Activated T-cell treated with anti-CD3 and anti-CD28 coated beads for 24 hours (primary cell): ENCODE measurements at regions not wholly inside any gene's neighbourhood (a gene's known extent, or its start where the extent isn't known, plus 50 kb on each side); places are given as distances from the start of the nearest gene placed in this dataset.
"Not testable (repeated sequence)": the region's sequence is repeated elsewhere in the genome, so short reads cannot be mapped to it uniquely, and the experiment has no call there.

ENCODE experiments used
- DNase-seq: peaks from one replicate; pipeline ENCODE4 v3.0.0-alpha.2; 2020; ENCODE audit warnings: low read depth

GRCh38 chr9:65418966-65419365, 134.0 kb upstream of the FOXD4L5 start:
- not testable (repeated sequence) for DNase-seq

GRCh38 chr9:65416948-65417347, 131.9 kb upstream of the FOXD4L5 start:
- not testable (repeated sequence) for DNase-seq

GRCh38 chr9:65414249-65414648, 129.2 kb upstream of the FOXD4L5 start:
- not testable (repeated sequence) for DNase-seq

- DNase-seq = not testable (repeated sequence)
These were observed 128.4 kb upstream of the FOXD4L5 start for GRCh38 chr9:65413371-65413770.

GRCh38 chr9:65411901-65412300, 126.9 kb upstream of the FOXD4L5 start:
- DNase-seq = no peak

GRCh38 chr9:65411336-65411735, 126.3 kb upstream of the FOXD4L5 start:
- DNase-seq = no peak

- no peak for DNase-seq
These were observed 125.9 kb upstream of the FOXD4L5 start for GRCh38 chr9:65410926-65411325.

GRCh38 chr9:65409471-65409980, 124.5 kb upstream of the FOXD4L5 start:
- no peak for DNase-seq

GRCh38 chr9:65408806-65409205, 123.8 kb upstream of the FOXD4L5 start:
- not testable (repeated sequence) for DNase-seq

- not testable (repeated sequence) for DNase-seq
These were observed 121.6 kb upstream of the FOXD4L5 start for GRCh38 chr9:65406625-65407024.

GRCh38 chr9:65405766-65406165, 120.8 kb upstream of the FOXD4L5 start:
- DNase-seq = not testable (repeated sequence)

- DNase-seq = no peak
These were observed 120.2 kb upstream of the FOXD4L5 start for GRCh38 chr9:65405253-65405652.

- DNase-seq = no peak
These were observed 119.4 kb upstream of the FOXD4L5 start for GRCh38 chr9:65404232-65405006.

- no peak for DNase-seq
These were observed 118.7 kb upstream of the FOXD4L5 start for GRCh38 chr9:65403721-65404120.

- DNase-seq = not testable (repeated sequence)
These were observed 118.1 kb upstream of the FOXD4L5 start for GRCh38 chr9:65403072-65403471.

- not testable (repeated sequence) for DNase-seq
These were observed 117.3 kb upstream of the FOXD4L5 start for GRCh38 chr9:65402206-65402870.

- not testable (repeated sequence) for DNase-seq
These were observed 116.5 kb upstream of the FOXD4L5 start for GRCh38 chr9:65401456-65402045.

- DNase-seq = no peak
These were observed 115.9 kb upstream of the FOXD4L5 start for GRCh38 chr9:65400886-65401285.

GRCh38 chr9:65397763-65398719, 113.0 kb upstream of the FOXD4L5 start:
- not testable (repeated sequence) for DNase-seq

- DNase-seq = not testable (repeated sequence)
These were observed 112.2 kb upstream of the FOXD4L5 start for GRCh38 chr9:65397226-65397625.

- not testable (repeated sequence) for DNase-seq
These were observed 111.6 kb upstream of the FOXD4L5 start for GRCh38 chr9:65396601-65397000.

- DNase-seq = not testable (repeated sequence)
These were observed 110.8 kb upstream of the FOXD4L5 start for GRCh38 chr9:65395789-65396188.
